Stimulated activated naive CD8-positive, alpha-beta T cell treated with anti-CD3 and anti-CD28 coated beads, Interleukin-15, amount 100 ng/mL, for 72 hours (primary cell): ENCODE measurements at regions not wholly inside any gene's neighbourhood (a gene's known extent, or its start where the extent isn't known, plus 50 kb on each side); places are given as distances from the start of the nearest gene placed in this dataset.

Source experiments
- ATAC-seq: fragments of 150-1000 bp; cut with Tn5 transposase; 2 replicates; pipeline ENCODE4 v1.10.0; 2021; ENCODE audit warnings: mild to moderate bottlenecking, moderate library complexity
- DNase-seq, 2 donors: peaks; one replicate each; pipeline ENCODE4 v3.0.0; 2021 to 2022
- H3K27ac Mint-ChIP-seq, 2 donors: one replicate each; pipeline ENCODE4 v1.8.0; 2022; ENCODE audit warnings: mild to moderate bottlenecking in 2 of 2, mixed read lengths in 2 of 2, moderate library complexity in 2 of 2
- H3K27me3 Mint-ChIP-seq: one replicate; pipeline ENCODE4 v1.8.0; 2022; ENCODE audit warnings: mixed read lengths
- H3K4me1 Mint-ChIP-seq: one replicate; pipeline ENCODE4 v1.8.0; 2022; ENCODE audit warnings: mild to moderate bottlenecking, mixed read lengths
- H3K4me3 Mint-ChIP-seq, 2 donors: one replicate each; pipeline ENCODE4 v1.8.0; 2022; ENCODE audit warnings: mild to moderate bottlenecking in 2 of 2, mixed read lengths in 2 of 2, moderate library complexity in 1 of 2
- H3K9me3 Mint-ChIP-seq, 2 donors: one replicate each; pipeline ENCODE4 v1.8.0; 2022; ENCODE audit warnings: mixed read lengths in 2 of 2

- ATAC-seq (no peak), DNase-seq (no peak)
- H3K4me3 Mint-ChIP-seq = no peak overlapping the region
- H3K27me3 Mint-ChIP-seq = no peaks in the 10 kb centered on the region
- H3K4me1 Mint-ChIP-seq = no peaks in the 10 kb centered on the region
- peaks cover 17 to 25% of the 10 kb centered on the region in 2 donors for H3K9me3 Mint-ChIP-seq
- H3K27ac Mint-ChIP-seq = no peak overlapping the region
These were observed 806.9 kb downstream of the GALC start for GRCh38 chr14:87185961-87186560.

GRCh38 chr14:87184180-87184579 is 808.8 kb downstream of the GALC start:
- H3K4me1 Mint-ChIP-seq = no peaks in the 10 kb centered on the region
- peaks cover 7 to 8% of the 10 kb centered on the region in 2 donors for H3K9me3 Mint-ChIP-seq
- no peak overlapping the region for H3K27ac Mint-ChIP-seq
- H3K4me3 Mint-ChIP-seq = no peak overlapping the region
- DNase-seq (no peak), ATAC-seq (no peak)
- H3K27me3 Mint-ChIP-seq = no peaks in the 10 kb centered on the region

DNA sequence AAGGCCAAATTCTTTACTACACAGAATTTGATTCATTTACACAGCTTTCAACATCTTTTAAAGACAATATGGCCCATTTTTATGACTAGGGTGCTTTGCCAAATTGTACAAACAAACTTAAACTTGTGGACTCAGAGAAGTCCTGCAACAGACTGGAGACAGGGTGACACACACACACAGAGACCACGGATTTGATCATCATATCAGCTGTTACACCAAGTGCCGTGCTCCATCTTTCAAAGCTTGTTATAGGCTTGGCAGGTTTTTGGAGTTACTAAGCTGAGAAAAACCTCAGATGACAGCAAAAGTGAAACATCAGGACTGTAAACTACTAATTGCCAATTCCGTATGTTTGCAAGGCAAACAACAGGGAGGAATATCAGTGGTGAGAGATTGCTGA is 811.7 kb downstream of the GALC start:
- Mint-ChIP-seq H3K4me3 (no peak overlapping the region), H3K27ac (no peak overlapping the region), H3K27me3 (no peaks in the 10 kb centered on the region), H3K9me3 (peaks cover 0 to 14% of the 10 kb centered on the region in 2 donors), H3K4me1 (no peaks in the 10 kb centered on the region)
- DNase-seq = no peak
- no peak for ATAC-seq

- H3K4me1 Mint-ChIP-seq = no peaks in the 10 kb centered on the region
- H3K27me3 Mint-ChIP-seq = no peaks in the 10 kb centered on the region
- ATAC-seq = no peak
- H3K27ac Mint-ChIP-seq = no peak overlapping the region
- DNase-seq = no peak
- no peak overlapping the region for H3K4me3 Mint-ChIP-seq
- H3K9me3 Mint-ChIP-seq = peaks cover 0 to 14% of the 10 kb centered on the region in 2 donors
These were observed 813.0 kb downstream of the GALC start for GRCh38 chr14:87179936-87180335.

DNA sequence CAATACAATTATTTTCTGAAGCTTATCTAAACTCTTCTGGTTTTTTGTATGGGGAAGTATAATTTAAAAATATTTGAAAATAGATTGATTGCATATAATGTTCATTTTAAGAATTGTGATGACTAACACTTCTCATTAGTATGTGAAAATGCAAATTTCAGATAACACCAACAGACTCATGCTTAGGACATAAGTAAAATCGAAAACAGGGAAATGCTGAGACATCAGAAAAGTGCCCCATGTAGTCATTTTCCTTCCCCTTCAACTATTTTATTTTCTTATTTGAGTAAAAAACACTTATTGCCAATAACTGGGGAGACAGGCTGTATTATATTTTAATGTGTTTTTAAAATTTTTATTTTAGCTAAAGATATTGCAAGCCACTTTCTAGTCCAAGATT is 814.7 kb downstream of the GALC start:
- H3K4me3 Mint-ChIP-seq = no peak overlapping the region
- peaks cover 0 to 9% of the 10 kb centered on the region in 2 donors for H3K9me3 Mint-ChIP-seq
- no peaks in the 10 kb centered on the region for H3K4me1 Mint-ChIP-seq

GRCh38 chr14:87175175-87175574 is 817.8 kb downstream of the GALC start:
- ATAC-seq (no peak), DNase-seq (no peak)
- Mint-ChIP-seq H3K4me3 (no peak overlapping the region), H3K27me3 (no peaks in the 10 kb centered on the region), H3K9me3 (peaks cover 4 to 14% of the 10 kb centered on the region in 2 donors), H3K27ac (no peak overlapping the region), H3K4me1 (no peaks in the 10 kb centered on the region)

More for the DNA sequence above, 814.7 kb downstream of the GALC start:
- Mint-ChIP-seq H3K27ac (no peak overlapping the region), H3K27me3 (no peaks in the 10 kb centered on the region)
- no peak for DNase-seq
- ATAC-seq = no peak

GRCh38 chr14:87171141-87171540 is 821.8 kb downstream of the GALC start:
- H3K9me3 Mint-ChIP-seq = peaks cover 11 to 16% of the 10 kb centered on the region in 2 donors
- H3K27me3 Mint-ChIP-seq = no peaks in the 10 kb centered on the region
- DNase-seq = no peak
- ATAC-seq = no peak
- no peak overlapping the region for H3K4me3 Mint-ChIP-seq
- H3K4me1 Mint-ChIP-seq = no peaks in the 10 kb centered on the region
- no peak overlapping the region for H3K27ac Mint-ChIP-seq

GRCh38 chr14:87170179-87170578 is 822.8 kb downstream of the GALC start:
- no peak for ATAC-seq
- Mint-ChIP-seq H3K27ac (no peak overlapping the region), H3K9me3 (peaks cover 11 to 16% of the 10 kb centered on the region in 2 donors), H3K4me1 (no peaks in the 10 kb centered on the region), H3K27me3 (no peaks in the 10 kb centered on the region), H3K4me3 (no peak overlapping the region)
- no peak for DNase-seq

GRCh38 chr14:87169362-87169761 is 823.6 kb downstream of the GALC start:
- H3K27me3 Mint-ChIP-seq = no peaks in the 10 kb centered on the region
- DNase-seq = no peak
- H3K27ac Mint-ChIP-seq = no peak overlapping the region
- H3K4me1 Mint-ChIP-seq = no peaks in the 10 kb centered on the region
- ATAC-seq = no peak
- H3K4me3 Mint-ChIP-seq = no peak overlapping the region
- peaks cover 11 to 16% of the 10 kb centered on the region in 2 donors for H3K9me3 Mint-ChIP-seq

DNA sequence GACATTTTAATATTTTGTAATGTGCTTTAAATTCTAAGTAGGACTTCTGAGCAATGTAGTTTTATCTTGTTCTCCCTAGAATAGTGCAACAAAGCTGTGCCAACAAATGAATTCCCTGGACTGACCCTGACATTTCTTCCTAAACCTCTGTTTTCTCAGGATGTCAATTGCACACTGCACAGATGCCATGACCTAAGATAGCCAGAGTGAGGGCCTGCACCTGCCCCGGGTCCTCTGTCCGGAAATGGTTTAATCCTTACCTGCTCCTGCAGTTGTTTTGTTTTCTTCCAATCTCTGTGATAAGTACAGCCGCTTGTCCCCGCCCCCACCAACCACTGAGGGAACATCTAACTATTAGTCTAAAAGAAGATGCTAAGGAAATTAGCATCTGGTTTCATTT is 831.5 kb downstream of the GALC start:
- H3K9me3 Mint-ChIP-seq = peaks cover 6 to 15% of the 10 kb centered on the region in 2 donors
- H3K27me3 Mint-ChIP-seq = no peaks in the 10 kb centered on the region
- H3K4me1 Mint-ChIP-seq = no peaks in the 10 kb centered on the region
- no peak overlapping the region for H3K27ac Mint-ChIP-seq
- no peak overlapping the region for H3K4me3 Mint-ChIP-seq
- no peak for ATAC-seq
- DNase-seq = no peak

DNA sequence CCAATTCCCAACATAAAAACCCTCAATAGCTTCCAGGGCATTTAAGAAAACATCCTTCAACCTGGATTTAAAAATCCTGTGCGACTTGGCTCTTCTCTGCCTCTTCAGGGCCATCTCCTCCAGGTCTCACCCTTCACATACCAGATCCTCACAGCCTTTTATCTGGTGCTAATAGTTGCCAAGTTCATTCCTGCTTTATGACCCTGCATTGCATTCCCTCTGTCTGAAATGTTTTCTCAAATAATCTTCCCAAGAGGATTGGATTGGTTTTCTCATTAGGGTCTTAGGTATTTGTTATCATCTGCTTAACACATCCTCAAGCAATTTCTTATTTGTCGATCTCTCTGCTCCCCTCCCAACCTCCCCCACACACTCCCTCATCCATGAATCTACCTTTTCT is 832.0 kb downstream of the GALC start:
- no peak overlapping the region for H3K4me3 Mint-ChIP-seq
- no peak for ATAC-seq
- H3K27me3 Mint-ChIP-seq = no peaks in the 10 kb centered on the region
- no peak overlapping the region for H3K27ac Mint-ChIP-seq
- H3K4me1 Mint-ChIP-seq = no peaks in the 10 kb centered on the region
- no peak for DNase-seq
- peaks cover 6 to 15% of the 10 kb centered on the region in 2 donors for H3K9me3 Mint-ChIP-seq

DNA sequence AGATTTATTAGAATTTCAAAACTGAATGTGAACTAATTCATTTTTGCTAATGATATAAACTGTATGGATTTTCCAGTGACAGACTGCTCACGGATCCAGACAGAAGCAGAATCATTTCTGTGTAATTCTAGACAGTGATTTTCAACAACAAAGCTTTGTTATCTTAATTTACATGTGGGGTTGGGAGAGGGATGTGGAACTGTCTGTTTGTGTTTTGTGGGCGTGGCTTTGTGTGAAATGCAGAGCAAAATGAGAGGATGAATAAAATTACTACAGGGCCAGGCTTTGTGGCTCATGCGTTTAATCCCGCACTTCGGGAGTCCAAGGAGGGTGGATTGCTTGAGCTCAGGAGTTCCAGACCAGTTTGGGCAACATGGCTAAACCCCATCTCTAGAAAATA is 834.7 kb downstream of the GALC start:
- Mint-ChIP-seq H3K4me1 (no peaks in the 10 kb centered on the region), H3K27me3 (no peaks in the 10 kb centered on the region), H3K4me3 (no peak overlapping the region), H3K27ac (no peak overlapping the region), H3K9me3 (peaks cover 11 to 15% of the 10 kb centered on the region in 2 donors)
- ATAC-seq = no peak
- DNase-seq = no peak

DNA sequence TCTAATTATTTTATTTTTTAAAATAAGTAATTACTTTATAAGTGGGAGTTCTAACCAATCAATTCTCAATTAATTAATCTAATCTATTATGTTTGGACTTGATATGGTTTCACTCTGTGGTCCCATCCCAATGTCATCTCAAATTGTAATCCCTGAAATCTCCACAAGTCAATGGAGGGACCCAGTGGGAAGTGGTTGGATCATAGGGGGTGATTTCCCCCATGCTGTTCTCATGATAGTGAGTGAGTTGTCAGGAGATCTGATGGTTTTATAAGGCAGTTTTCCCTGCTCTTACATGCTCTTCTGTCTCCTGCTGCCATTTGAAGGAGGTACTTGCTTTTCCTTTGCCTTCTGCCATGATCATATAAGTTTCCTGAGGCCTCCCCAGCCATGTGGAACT is 836.1 kb downstream of the GALC start:
- ATAC-seq = no peak
- H3K9me3 Mint-ChIP-seq = peaks cover 13 to 15% of the 10 kb centered on the region in 2 donors
- no peak for DNase-seq
- H3K4me1 Mint-ChIP-seq = no peaks in the 10 kb centered on the region
- H3K27ac Mint-ChIP-seq = no peak overlapping the region
- no peaks in the 10 kb centered on the region for H3K27me3 Mint-ChIP-seq
- H3K4me3 Mint-ChIP-seq = no peak overlapping the region

DNA sequence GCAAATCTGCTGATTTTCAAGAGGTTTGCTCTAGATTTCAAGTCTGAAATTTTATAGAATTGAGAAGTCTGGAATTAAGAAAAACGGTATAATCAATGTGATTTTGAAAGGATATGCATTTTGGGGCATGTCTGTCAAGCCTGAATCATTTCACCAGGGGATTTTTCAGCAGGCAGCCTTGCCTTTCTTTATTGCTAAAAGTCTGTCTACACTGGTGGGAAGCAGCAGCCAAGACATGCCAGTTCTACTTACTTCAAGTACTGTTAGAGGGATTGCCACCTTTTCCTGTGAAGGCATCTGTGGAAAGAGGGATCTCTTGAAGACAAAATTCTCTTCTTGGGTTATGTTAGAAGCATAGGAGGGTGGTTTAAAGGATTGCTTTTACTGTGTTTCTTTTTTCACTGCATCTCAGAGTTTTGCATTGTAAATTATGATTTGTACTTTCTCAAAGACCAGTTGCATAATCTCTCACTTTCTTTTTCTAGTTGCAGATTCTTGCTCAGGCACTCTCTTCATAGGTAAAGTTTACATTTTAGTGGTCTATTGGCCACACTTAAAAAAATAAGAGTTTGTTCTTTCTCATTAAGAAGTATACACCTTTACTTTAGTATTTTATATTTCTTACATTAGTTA is 837.0 kb downstream of the GALC start:
- no peak for DNase-seq
- Mint-ChIP-seq H3K27me3 (no peaks in the 10 kb centered on the region), H3K4me1 (no peaks in the 10 kb centered on the region)

GRCh38 chr14:87153901-87154300 is 839.1 kb downstream of the GALC start:
- H3K27ac Mint-ChIP-seq = no peak overlapping the region
- no peaks in the 10 kb centered on the region for H3K27me3 Mint-ChIP-seq
- H3K9me3 Mint-ChIP-seq = peaks cover 7 to 15% of the 10 kb centered on the region in 2 donors
- no peak overlapping the region for H3K4me3 Mint-ChIP-seq
- H3K4me1 Mint-ChIP-seq = no peaks in the 10 kb centered on the region
- ATAC-seq (no peak), DNase-seq (no peak)

More for the DNA sequence above, 837.0 kb downstream of the GALC start:
- ATAC-seq = no peak
- peaks cover 15% of the 10 kb centered on the region in 2 donors for H3K9me3 Mint-ChIP-seq
- no peak overlapping the region for H3K27ac Mint-ChIP-seq
- H3K4me3 Mint-ChIP-seq = no peak overlapping the region

GRCh38 chr14:87153391-87153790 is 839.6 kb downstream of the GALC start:
- H3K27me3 Mint-ChIP-seq = no peaks in the 10 kb centered on the region
- no peaks in the 10 kb centered on the region for H3K4me1 Mint-ChIP-seq
- DNase-seq (no peak), ATAC-seq (no peak)
- no peak overlapping the region for H3K4me3 Mint-ChIP-seq
- peaks cover 8 to 15% of the 10 kb centered on the region in 2 donors for H3K9me3 Mint-ChIP-seq
- no peak overlapping the region for H3K27ac Mint-ChIP-seq

DNA sequence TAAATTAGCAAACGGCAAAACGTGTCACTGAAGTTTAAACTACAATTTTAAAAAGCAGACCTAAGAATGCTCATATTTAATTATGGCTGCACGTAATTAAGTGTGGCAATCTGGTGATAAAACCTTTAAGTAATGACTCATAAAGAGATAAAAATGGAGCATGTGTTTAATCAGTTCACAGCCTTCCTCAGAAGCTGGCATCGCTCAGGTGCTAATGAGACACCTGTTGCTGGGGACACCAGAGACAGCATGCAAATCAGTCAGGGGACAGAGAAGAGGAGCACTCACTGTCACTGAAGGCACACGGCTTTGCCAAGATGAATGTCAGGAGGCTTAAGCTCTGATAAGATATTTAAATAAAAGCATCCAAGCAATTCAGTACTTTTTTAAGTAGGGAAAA is 840.3 kb downstream of the GALC start:
- Mint-ChIP-seq H3K4me3 (no peak overlapping the region), H3K9me3 (peaks cover 7 to 15% of the 10 kb centered on the region in 2 donors), H3K27me3 (no peaks in the 10 kb centered on the region), H3K27ac (no peak overlapping the region), H3K4me1 (no peaks in the 10 kb centered on the region)
- no peak for DNase-seq
- no peak for ATAC-seq
